ENCODE measurements at regions not wholly inside any gene's neighbourhood (a gene's known extent, or its start where the extent isn't known, plus 50 kb on each side); places are given as distances from the start of the nearest gene placed in this dataset.

GRCh38 chr14:65243766-65244442 lies 141.6 kb upstream of the MAX start:
- TF ChIP-seq CTCF (conservative IDR thresholded peaks at IDR 0.05; ENCODE audit: low read length) (no peak), EZH2phosphoT487 (IDR thresholded peaks at IDR 0.05; ENCODE audit: borderline replicate concordance) (no peak)
